Large intestine (tissue), 3 donors: ENCODE measurements at regions not wholly inside any gene's neighbourhood (a gene's known extent, or its start where the extent isn't known, plus 50 kb on each side); places are given as distances from the start of the nearest gene placed in this dataset.
A peak's percentile ranks its signal among the peaks of the same experiment; 100 is the strongest.

Source experiments
- DNase-seq, 2 donors: peaks; one replicate each; pipeline versions ENCODE4 v3.0.0 to v3.0.0-alpha.2; 2013
- H3K27ac ChIP-seq: one replicate; pipeline ENCODE4 v1.5.1; 2013; ENCODE audit warnings: low read length
- H3K27me3 ChIP-seq: 2 replicates; pipeline ENCODE4 v1.6.1; 2013; ENCODE audit warnings: low read length; ENCODE audit not compliant: control insufficient read depth, insufficient read depth
- H3K36me3 ChIP-seq: 2 replicates; pipeline ENCODE4 v1.6.1; 2013; ENCODE audit warnings: low read length; ENCODE audit not compliant: control insufficient read depth, insufficient read depth
- H3K4me1 ChIP-seq: one replicate; pipeline ENCODE4 v1.6.1; 2013; ENCODE audit warnings: low read length; ENCODE audit not compliant: control insufficient read depth, insufficient read depth
- H3K4me3 ChIP-seq: one replicate; pipeline ENCODE4 v1.5.1; 2013; ENCODE audit warnings: low read length
- H3K9me3 ChIP-seq: one replicate; pipeline ENCODE4 v1.6.1; 2013; ENCODE audit warnings: mild to moderate bottlenecking, low read depth, low read length, moderate library complexity; ENCODE audit not compliant: control insufficient read depth
- WGBS: methylation state at CpG from one replicate; pipeline ENCODE4 v1.1.5; 2013; ENCODE audit warnings: low lambda C conversion rate; ENCODE audit not compliant: insufficient coverage; 5-methylcytosine and 5-hydroxymethylcytosine counted together

GRCh38 chr7:42460148-42460547 is 223.1 kb upstream of the GLI3 start:
- no peak for DNase-seq
- Histone ChIP-seq H3K36me3 (no peaks in the 10 kb centered on the region), H3K9me3 (no peaks in the 10 kb centered on the region), H3K27ac (no peak overlapping the region), H3K4me3 (no peak overlapping the region), H3K27me3 (no peaks in the 10 kb centered on the region), H3K4me1 (no peaks in the 10 kb centered on the region)
- no CpG with 5 or more reads among the region's 2 CpGs for WGBS

DNA sequence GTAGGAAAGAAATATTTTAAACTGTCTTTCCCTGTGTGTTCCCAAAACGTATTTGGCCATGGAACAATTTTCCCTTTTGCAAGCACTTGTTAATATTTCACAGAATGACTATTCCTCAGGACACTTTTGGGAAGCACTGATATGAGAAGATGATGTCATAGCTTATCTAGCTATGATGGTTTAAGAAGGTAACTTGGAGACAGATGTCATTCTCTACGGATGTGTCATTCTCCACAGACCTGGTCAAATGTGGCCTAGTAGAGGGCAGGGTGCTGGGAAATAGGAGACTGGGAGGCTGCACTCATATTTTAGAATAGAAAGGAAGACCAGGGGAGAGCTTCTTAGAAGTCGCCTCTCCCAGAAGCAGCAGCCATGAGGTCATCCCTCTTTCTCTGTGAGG is 220.7 kb upstream of the GLI3 start:
- Histone ChIP-seq H3K4me1 (peaks cover 3% of the 10 kb centered on the region), H3K36me3 (no peaks in the 10 kb centered on the region), H3K4me3 (no peak overlapping the region), H3K27me3 (no peaks in the 10 kb centered on the region), H3K9me3 (no peaks in the 10 kb centered on the region), H3K27ac (no peak overlapping the region)
- no peak for DNase-seq
- 100% methylated on average over 2 of the region's 3 CpGs for WGBS

DNA sequence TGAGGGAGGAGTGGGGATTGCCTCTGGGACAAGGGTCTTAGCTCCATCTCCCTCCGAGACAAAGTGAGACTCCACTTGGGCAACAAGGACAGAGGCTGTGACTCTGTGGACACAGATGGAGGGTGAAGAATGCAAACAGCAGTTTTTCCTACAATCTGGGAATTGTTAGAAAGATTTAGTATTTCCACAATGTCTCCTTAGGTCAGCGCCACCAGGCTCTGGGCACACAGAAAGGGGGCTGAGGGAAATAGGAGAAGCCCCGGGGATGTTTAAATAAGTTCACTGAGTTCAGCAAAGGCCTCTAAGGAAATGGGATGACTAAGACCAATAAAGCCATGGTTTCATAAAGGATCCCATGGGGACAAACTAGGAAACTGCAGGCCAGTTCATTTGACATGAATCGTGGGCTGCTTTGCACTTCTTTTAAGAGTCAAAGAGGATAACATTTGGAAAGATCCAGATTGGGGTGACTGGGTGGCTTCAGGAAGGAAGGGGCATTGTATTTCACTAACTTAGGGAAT is 219.8 kb upstream of the GLI3 start:
- DNase-seq: no peak
- no CpG with 5 or more reads among the region's 4 CpGs for WGBS
- no peak overlapping the region for H3K4me3 ChIP-seq
- no peaks in the 10 kb centered on the region for H3K27me3 ChIP-seq
- no peaks in the 10 kb centered on the region for H3K9me3 ChIP-seq
- H3K4me1 ChIP-seq: peaks cover 3% of the 10 kb centered on the region
- no peak overlapping the region for H3K27ac ChIP-seq
- no peaks in the 10 kb centered on the region for H3K36me3 ChIP-seq

- 100% methylated on average over 1 of the region's 6 CpGs for WGBS
- DNase-seq: no peak
- H3K27ac ChIP-seq: no peak overlapping the region
These were observed 219.3 kb upstream of the GLI3 start for GRCh38 chr7:42456267-42456666.

GRCh38 chr7:42453931-42454361 is 216.9 kb upstream of the GLI3 start:
- no peaks in the 10 kb centered on the region for H3K36me3 ChIP-seq
- peaks cover 3% of the 10 kb centered on the region for H3K4me1 ChIP-seq
- H3K27me3 ChIP-seq: no peaks in the 10 kb centered on the region
- H3K9me3 ChIP-seq: no peaks in the 10 kb centered on the region
- DNase-seq: no peak
- H3K4me3 ChIP-seq: no peak overlapping the region
- no CpG with 5 or more reads among the region's 9 CpGs for WGBS
- no peak overlapping the region for H3K27ac ChIP-seq

More at GRCh38 chr7:42456267-42456666, 219.3 kb upstream of the GLI3 start:
- Histone ChIP-seq H3K4me3 (no peak overlapping the region), H3K36me3 (no peaks in the 10 kb centered on the region), H3K27me3 (no peaks in the 10 kb centered on the region), H3K4me1 (peaks cover 3% of the 10 kb centered on the region), H3K9me3 (no peaks in the 10 kb centered on the region)

- H3K36me3 ChIP-seq: no peaks in the 10 kb centered on the region
- no peaks in the 10 kb centered on the region for H3K9me3 ChIP-seq
- no CpG with 5 or more reads among the region's 4 CpGs for WGBS
These were observed 215.3 kb upstream of the GLI3 start for GRCh38 chr7:42452356-42452755.

GRCh38 chr7:42449431-42449830 is 212.4 kb upstream of the GLI3 start:
- H3K9me3 ChIP-seq: no peaks in the 10 kb centered on the region

More at GRCh38 chr7:42452356-42452755, 215.3 kb upstream of the GLI3 start:
- H3K4me3 ChIP-seq: no peak overlapping the region
- H3K27ac ChIP-seq: no peak overlapping the region
- no peak for DNase-seq
- no peaks in the 10 kb centered on the region for H3K27me3 ChIP-seq
- H3K4me1 ChIP-seq: peaks cover 3% of the 10 kb centered on the region

DNA sequence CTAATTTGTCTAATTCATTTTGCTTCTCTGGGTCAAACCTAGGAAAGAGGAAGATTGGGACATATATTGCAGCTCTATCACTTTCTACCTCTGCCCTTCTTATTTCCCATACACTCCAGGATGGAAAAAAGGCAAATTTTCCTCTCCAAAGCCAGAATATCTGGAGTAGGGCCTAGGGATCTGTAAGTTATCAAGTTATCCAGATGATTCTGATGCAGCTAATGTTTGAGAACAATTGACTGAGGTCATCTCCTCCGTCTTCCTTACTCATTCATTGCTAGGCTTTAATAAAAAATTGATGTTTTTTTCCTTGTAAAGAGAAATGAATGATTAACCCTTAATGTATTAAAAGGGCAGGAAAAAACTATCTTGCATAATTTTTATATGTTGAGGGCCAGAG is 211.9 kb upstream of the GLI3 start:
- no peak overlapping the region for H3K4me3 ChIP-seq
- DNase-seq: no peak
- no peaks in the 10 kb centered on the region for H3K27me3 ChIP-seq
- WGBS: 50% methylated on average over 1 of the region's 1 CpG
- H3K9me3 ChIP-seq: no peaks in the 10 kb centered on the region
- H3K4me1 ChIP-seq: peaks cover 3% of the 10 kb centered on the region
- no peak overlapping the region for H3K27ac ChIP-seq
- H3K36me3 ChIP-seq: no peaks in the 10 kb centered on the region

More at GRCh38 chr7:42449431-42449830, 212.4 kb upstream of the GLI3 start:
- Histone ChIP-seq H3K4me1 (peaks cover 3% of the 10 kb centered on the region), H3K27me3 (no peaks in the 10 kb centered on the region), H3K36me3 (no peaks in the 10 kb centered on the region), H3K27ac (no peak overlapping the region), H3K4me3 (no peak overlapping the region)
- no peak for DNase-seq
- no CpG with 5 or more reads among the region's 5 CpGs for WGBS

GRCh38 chr7:42445691-42446090 is 208.7 kb upstream of the GLI3 start:
- no peak overlapping the region for H3K27ac ChIP-seq
- H3K9me3 ChIP-seq: peaks cover 10% of the 10 kb centered on the region
- no peaks in the 10 kb centered on the region for H3K4me1 ChIP-seq
- DNase-seq: no peak
- H3K27me3 ChIP-seq: no peaks in the 10 kb centered on the region
- no peaks in the 10 kb centered on the region for H3K36me3 ChIP-seq
- H3K4me3 ChIP-seq: no peak overlapping the region

DNA sequence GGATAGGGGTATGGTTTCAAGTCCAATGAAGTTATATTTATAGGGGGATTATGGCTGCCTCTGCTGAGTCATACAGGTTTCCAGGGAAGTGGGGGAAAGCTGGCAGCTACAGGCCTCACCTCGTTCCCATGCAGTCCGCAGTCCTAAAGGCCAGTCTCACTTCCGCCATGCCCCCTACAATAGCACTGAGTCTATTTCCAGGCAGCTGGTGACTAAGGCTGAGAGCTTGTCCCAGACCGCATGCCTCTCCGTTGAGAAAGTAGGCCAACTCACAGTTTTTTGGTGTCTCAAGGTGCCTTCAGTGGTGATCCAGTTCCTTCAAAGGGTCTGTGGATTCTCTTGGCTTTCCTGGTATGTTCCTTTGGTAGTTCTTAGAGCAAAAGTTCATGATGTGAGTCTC is 203.9 kb upstream of the GLI3 start:
- no peak for DNase-seq
- Histone ChIP-seq H3K4me3 (no peak overlapping the region), H3K36me3 (no peaks in the 10 kb centered on the region), H3K4me1 (no peaks in the 10 kb centered on the region), H3K27me3 (no peaks in the 10 kb centered on the region), H3K9me3 (peaks cover 10% of the 10 kb centered on the region), H3K27ac (no peak overlapping the region)
- no CpG with 5 or more reads among the region's 5 CpGs for WGBS

DNA sequence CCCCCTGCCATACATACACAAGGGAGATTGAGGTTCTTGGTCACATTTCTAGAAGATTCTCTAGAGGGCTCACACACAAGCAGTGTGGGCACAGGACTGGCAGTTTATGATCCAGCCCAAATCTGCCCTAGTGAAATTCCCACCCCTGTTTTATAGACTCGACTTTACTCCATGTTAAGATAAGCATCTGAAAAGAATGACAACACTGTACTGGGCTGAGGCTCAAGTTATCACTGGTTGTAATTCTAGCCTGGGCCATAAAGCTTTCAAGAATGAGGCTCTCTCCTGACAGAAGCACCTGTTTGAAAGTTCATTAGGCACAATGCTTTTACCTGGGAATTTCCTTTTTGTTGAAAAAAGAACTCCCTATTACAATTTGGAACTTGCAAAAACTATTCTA is 195.6 kb upstream of the GLI3 start:
- no CpG with 5 or more reads among the region's 1 CpG for WGBS
- H3K4me3 ChIP-seq: no peak overlapping the region
- peaks cover 3% of the 10 kb centered on the region for H3K4me1 ChIP-seq
- H3K27me3 ChIP-seq: no peaks in the 10 kb centered on the region
- peak; percentile 5 to 37 for DNase-seq
- no peaks in the 10 kb centered on the region for H3K9me3 ChIP-seq
- H3K27ac ChIP-seq: no peak overlapping the region
- no peaks in the 10 kb centered on the region for H3K36me3 ChIP-seq
